ENCODE measurements at regions not wholly inside any gene's neighbourhood (a gene's known extent, or its start where the extent isn't known, plus 50 kb on each side); places are given as distances from the start of the nearest gene placed in this dataset.

- TF ChIP-seq CTCF (conservative IDR thresholded peaks at IDR 0.05; ENCODE audit: low read depth, low read length) (no peak), EZH2 (IDR thresholded peaks at IDR 0.05; ENCODE audit: borderline replicate concordance, low read depth, low read length, poor library complexity, severe bottlenecking) (no peak)
These were observed 425.5 kb upstream of the SEMA6D start for GRCh38 chr15:47291767-47292166.
